ENCODE measurements at regions not wholly inside any gene's neighbourhood (a gene's known extent, or its start where the extent isn't known, plus 50 kb on each side); places are given as distances from the start of the nearest gene placed in this dataset.

DNA sequence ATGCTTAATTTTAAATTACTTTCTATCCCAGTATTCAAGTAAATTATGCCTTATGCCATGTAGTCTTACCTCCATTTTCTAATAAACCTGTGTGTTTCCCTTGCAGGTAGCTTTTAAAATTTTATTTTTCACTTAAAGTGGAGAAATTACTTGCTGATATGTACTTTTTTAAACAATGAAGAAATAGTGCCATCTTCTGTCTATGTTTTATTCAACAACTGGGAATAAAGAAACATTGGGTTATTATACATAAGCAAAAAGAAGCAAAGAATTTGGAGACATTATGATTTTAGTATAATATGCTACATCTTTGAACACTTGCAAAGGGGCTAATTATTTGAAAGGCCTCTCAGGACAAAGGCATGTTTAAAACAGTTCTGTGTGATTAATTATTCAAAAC is 1912.9 kb downstream of the MRPL39 start:
- intact Hi-C loops (cut with micrococcal nuclease), result no loop called here
- H2AFZ ChIP-seq (ENCODE audit: low read depth, low read length), result no peak overlapping the region
- H3K27me3 ChIP-seq (ENCODE audit: control insufficient read depth in 2 of 2, insufficient read depth in 2 of 2, low read length in 2 of 2), result no peaks in the 10 kb centered on the region
- CTCF ChIA-PET, result interaction anchor here (1.5 kb wide), 1 partner anchor 10 kb away, joined by 4 read pairs; no protein-coding TSS in a partner anchor
- no peak overlapping the region for H3K27ac ChIP-seq (ENCODE audit: insufficient read depth, low read depth, low read length)
- H3K79me2 ChIP-seq (ENCODE audit: control insufficient read depth, insufficient read depth, low read length), result no peaks in the 10 kb centered on the region
- H3K9me3 ChIP-seq (replicated peaks; ENCODE audit: control insufficient read depth, insufficient read depth, low read length), result no peaks in the 10 kb centered on the region
- POLR2A ChIA-PET, result no interaction called here
- DNase-seq (ENCODE audit: low read depth, low spot score), result no peak
- H3K4me1 ChIP-seq (ENCODE audit: control insufficient read depth, extremely low read depth, insufficient read depth, low read length), result no peaks in the 10 kb centered on the region
- no peak overlapping the region for H3K4me3 ChIP-seq (replicated peaks in 1 of 3; ENCODE audit: insufficient read depth in 1 of 3, low read depth in 1 of 3, low read length in 3 of 3)
- no peaks in the 10 kb centered on the region for H3K36me3 ChIP-seq (ENCODE audit: control insufficient read depth in 2 of 2, extremely low read depth in 1 of 2, insufficient read depth in 2 of 2, low read length in 2 of 2)
- no peak for FAIRE-seq
- no peak overlapping the region for H3K9ac ChIP-seq (replicated peaks; ENCODE audit: extremely low read depth, insufficient read depth, low read length)
- H3K4me2 ChIP-seq (ENCODE audit: insufficient read depth, low read length), result no peak overlapping the region
- H4K20me1 ChIP-seq (replicated peaks; ENCODE audit: control insufficient read depth, extremely low read depth, insufficient read depth, low read length), result no peaks in the 10 kb centered on the region
- TF ChIP-seq JUN (IDR thresholded peaks at IDR 0.05; ENCODE audit: borderline replicate concordance, insufficient read depth, insufficient read length, low read depth) (no peak), POLR2AphosphoS5 (IDR thresholded peaks at IDR 0.05; ENCODE audit: insufficient read depth, low read depth, low read length) (no peak), GATA2 (IDR thresholded peaks at IDR 0.05; ENCODE audit: insufficient read depth, insufficient read length, low read depth, low read length) (no peak), MYC (IDR thresholded peaks at IDR 0.05; ENCODE audit: low read depth, low read length) (no peak), EZH2 (IDR thresholded peaks at IDR 0.05; ENCODE audit: borderline replicate concordance, low read depth, low read length, severe bottlenecking) (no peak), POLR2A (IDR thresholded peaks at IDR 0.05; ENCODE audit: low read depth, low read length) (no peak), FOS (IDR thresholded peaks at IDR 0.05; ENCODE audit: borderline replicate concordance, insufficient read depth, low read length) (no peak)
- TF ChIP-seq, protein P1, sequence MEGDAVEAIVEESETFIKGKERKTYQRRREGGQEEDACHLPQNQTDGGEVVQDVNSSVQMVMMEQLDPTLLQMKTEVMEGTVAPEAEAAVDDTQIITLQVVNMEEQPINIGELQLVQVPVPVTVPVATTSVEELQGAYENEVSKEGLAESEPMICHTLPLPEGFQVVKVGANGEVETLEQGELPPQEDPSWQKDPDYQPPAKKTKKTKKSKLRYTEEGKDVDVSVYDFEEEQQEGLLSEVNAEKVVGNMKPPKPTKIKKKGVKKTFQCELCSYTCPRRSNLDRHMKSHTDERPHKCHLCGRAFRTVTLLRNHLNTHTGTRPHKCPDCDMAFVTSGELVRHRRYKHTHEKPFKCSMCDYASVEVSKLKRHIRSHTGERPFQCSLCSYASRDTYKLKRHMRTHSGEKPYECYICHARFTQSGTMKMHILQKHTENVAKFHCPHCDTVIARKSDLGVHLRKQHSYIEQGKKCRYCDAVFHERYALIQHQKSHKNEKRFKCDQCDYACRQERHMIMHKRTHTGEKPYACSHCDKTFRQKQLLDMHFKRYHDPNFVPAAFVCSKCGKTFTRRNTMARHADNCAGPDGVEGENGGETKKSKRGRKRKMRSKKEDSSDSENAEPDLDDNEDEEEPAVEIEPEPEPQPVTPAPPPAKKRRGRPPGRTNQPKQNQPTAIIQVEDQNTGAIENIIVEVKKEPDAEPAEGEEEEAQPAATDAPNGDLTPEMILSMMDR (IDR thresholded peaks at IDR 0.05; ENCODE audit: extremely low read depth in 1 of 2, insufficient read depth in 1 of 2, low read depth in 1 of 2, low read length in 2 of 2), result no peak
- TF ChIP-seq, protein P2, sequence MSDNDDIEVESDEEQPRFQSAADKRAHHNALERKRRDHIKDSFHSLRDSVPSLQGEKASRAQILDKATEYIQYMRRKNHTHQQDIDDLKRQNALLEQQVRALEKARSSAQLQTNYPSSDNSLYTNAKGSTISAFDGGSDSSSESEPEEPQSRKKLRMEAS (IDR thresholded peaks at IDR 0.05; ENCODE audit: insufficient read depth, insufficient read length), result no peak
- no TSS peak for BruUV-seq (replicated peaks)
- no peaks in the 10 kb centered on the region for H3K9me1 ChIP-seq (replicated peaks; ENCODE audit: control insufficient read depth, extremely low read depth, insufficient read depth, low read length)
- dilution Hi-C loops (cut with MboI; ENCODE audit: extremely low pct_ligation_motif_present, low sequenced_read_pairs), result no loop called here

Measured in endothelial cell of umbilical vein (primary cell).